ENCODE measurements at regions not wholly inside any gene's neighbourhood (a gene's known extent, or its start where the extent isn't known, plus 50 kb on each side); places are given as distances from the start of the nearest gene placed in this dataset.
"Not testable (repeated sequence)": the region's sequence is repeated elsewhere in the genome, so short reads cannot be mapped to it uniquely, and the experiment has no call there.

- DNase-seq (ENCODE audit: low read depth in 2 of 2) = no peak
These were observed 1325.5 kb downstream of the REEP3 start for GRCh38 chr10:64846700-64847099.

GRCh38 chr10:64855941-64856340 is 1334.7 kb downstream of the REEP3 start:
- no peak for DNase-seq (ENCODE audit: low read depth in 2 of 2)

GRCh38 chr10:64859911-64860310 is 1338.7 kb downstream of the REEP3 start:
- DNase-seq (ENCODE audit: low read depth in 2 of 2) = no peak

GRCh38 chr10:64863836-64864235 is 1342.6 kb downstream of the REEP3 start:
- no peak for DNase-seq (ENCODE audit: low read depth in 2 of 2)

- no peak for DNase-seq (ENCODE audit: low read depth in 2 of 2)
These were observed 1346.3 kb downstream of the REEP3 start for GRCh38 chr10:64867501-64867962.

- DNase-seq (ENCODE audit: low read depth in 2 of 2) = no peak
These were observed 1351.9 kb downstream of the REEP3 start for GRCh38 chr10:64873088-64873487.

- no peak for DNase-seq (ENCODE audit: low read depth in 2 of 2)
These were observed 1352.8 kb downstream of the REEP3 start for GRCh38 chr10:64873959-64874358.

- DNase-seq (ENCODE audit: low read depth in 2 of 2) = no peak
These were observed 1359.3 kb downstream of the REEP3 start for GRCh38 chr10:64880546-64880945.

- DNase-seq (ENCODE audit: low read depth in 2 of 2) = no peak
These were observed 1360.1 kb downstream of the REEP3 start for GRCh38 chr10:64881257-64881656.

GRCh38 chr10:64896582-64896981 is 1375.4 kb downstream of the REEP3 start:
- DNase-seq (ENCODE audit: low read depth in 2 of 2) = no peak

- DNase-seq (ENCODE audit: low read depth in 2 of 2) = not testable (repeated sequence)
These were observed 1385.1 kb downstream of the REEP3 start for GRCh38 chr10:64906311-64906710.

- DNase-seq (ENCODE audit: low read depth in 2 of 2) = not testable (repeated sequence)
These were observed 1403.1 kb downstream of the REEP3 start for GRCh38 chr10:64924306-64924705.

- DNase-seq (ENCODE audit: low read depth in 2 of 2) = no peak
These were observed 1430.8 kb downstream of the REEP3 start for GRCh38 chr10:64952042-64952441.

GRCh38 chr10:64956441-64956840 is 1435.2 kb downstream of the REEP3 start:
- DNase-seq (ENCODE audit: low read depth in 2 of 2) = no peak

GRCh38 chr10:64959116-64959515 is 1437.9 kb downstream of the REEP3 start:
- no peak for DNase-seq (ENCODE audit: low read depth in 2 of 2)

GRCh38 chr10:64959883-64960282 is 1438.7 kb downstream of the REEP3 start:
- DNase-seq (ENCODE audit: low read depth in 2 of 2) = no peak

GRCh38 chr10:64973391-64973790 is 1452.2 kb downstream of the REEP3 start:
- DNase-seq (ENCODE audit: low read depth in 2 of 2) = no peak

- no peak for DNase-seq (ENCODE audit: low read depth in 2 of 2)
These were observed 1454.9 kb downstream of the REEP3 start for GRCh38 chr10:64976150-64976549.

- no peak for DNase-seq (ENCODE audit: low read depth in 2 of 2)
These were observed 1456.7 kb downstream of the REEP3 start for GRCh38 chr10:64977915-64978314.

GRCh38 chr10:64996886-64997285 is 1475.7 kb downstream of the REEP3 start:
- no peak for DNase-seq (ENCODE audit: low read depth in 2 of 2)

- DNase-seq (ENCODE audit: low read depth in 2 of 2) = no peak
These were observed 1489.6 kb downstream of the REEP3 start for GRCh38 chr10:65010845-65011244.

GRCh38 chr10:65017523-65017922 is 1496.3 kb downstream of the REEP3 start:
- DNase-seq (ENCODE audit: low read depth in 2 of 2) = no peak

- no peak for DNase-seq (ENCODE audit: low read depth in 2 of 2)
These were observed 1503.7 kb downstream of the REEP3 start for GRCh38 chr10:65024886-65025285.

GRCh38 chr10:65030263-65030662 is 1509.1 kb downstream of the REEP3 start:
- DNase-seq (ENCODE audit: low read depth in 2 of 2) = no peak
